HCT116 (cell line): ENCODE measurements at regions not wholly inside any gene's neighbourhood (a gene's known extent, or its start where the extent isn't known, plus 50 kb on each side); places are given as distances from the start of the nearest gene placed in this dataset.

Experiments
- ATAC-seq: fragments of 200-7000 bp; cut with Tn5 transposase; 2 replicates; pipeline ENCODE4 v1.9.1; 2020; ENCODE audit warnings: mild to moderate bottlenecking, moderate library complexity
- BruUV-seq: library from RNA; stranded (reverse); fragments of 400-500 nt; replicated peaks from 2 replicates; lab custom pipeline; 2021; lab: Mats Ljungman, UMichigan
- CTCF ChIA-PET: fragments of 300-600 bp; sonication (Branson Sonifier 250); formaldehyde crosslinking; loops from one replicate; lab custom pipeline; 2021; ENCODE audit warnings: antibody characterized with exemption; lab: Charles Lee
- POLR2A ChIA-PET: fragments of 300-600, 350-600 bp; sonication (Branson Sonifier 250); formaldehyde crosslinking; loops from one replicate; lab custom pipeline; 2021; ENCODE audit warnings: antibody characterized with exemption; lab: Charles Lee
- RAD21 ChIA-PET, 2 experiments: fragments of 300-600 bp; sonication (Branson Sonifier 250); formaldehyde crosslinking; loops; one replicate each; lab custom pipeline; 2023; ENCODE audit warnings: low total read pairs in 2 of 2; ENCODE audit not compliant: uncharacterized antibody in 2 of 2, unreplicated experiment in 2 of 2, low non-redundant PET in 1 of 2; lab: Charles Lee
- DNase-seq: peaks from one replicate; pipeline ENCODE4 v3.0.0-alpha.2; 2010; ENCODE audit warnings: low read depth, low spot score
- H2AFZ ChIP-seq: fragments of 200-600 bp; shearing (Covaris generic), sonication (generic); 2 replicates; pipeline ENCODE4 v1.6.1; 2017; ENCODE audit warnings: low read depth, mixed run types, mixed read lengths, antibody characterized with exemption, low read length; ENCODE audit not compliant: poor library complexity, severe bottlenecking
- H3K27ac ChIP-seq: 2 replicates; pipeline ENCODE4 v1.5.1; 2012; ENCODE audit warnings: low read depth, low read length
- H3K27me3 ChIP-seq: fragments of 200-600 bp; sonication (generic); 2 replicates; pipeline ENCODE4 v1.6.1; 2016; ENCODE audit warnings: mixed run types, low read length, mixed read lengths; ENCODE audit not compliant: insufficient read depth
- H3K36me3 ChIP-seq, 2 experiments: fragments of 200-500 bp in 1 of 2; fragments of 200-600 bp in 1 of 2; sonication (Bioruptor generic) in 1 of 2; sonication (generic) in 1 of 2; 2 replicates each; pipeline versions ENCODE4 v1.5.1 to v1.6.1; 2014 to 2016; ENCODE audit warnings: low read length in 2 of 2, inconsistent platforms in 1 of 2, mixed read lengths in 1 of 2, mixed run types in 1 of 2; ENCODE audit not compliant: insufficient read depth in 2 of 2, control insufficient read depth in 1 of 2
- H3K4me1 ChIP-seq, 2 experiments: fragments of 200-600 bp in 1 of 2; sonication (generic) in 1 of 2; 2 replicates each; pipeline versions ENCODE4 v1.5.1 to v1.6.1; 2012 to 2017; ENCODE audit warnings: low read length in 2 of 2, inconsistent platforms in 1 of 2, mild to moderate bottlenecking in 1 of 2, mixed read lengths in 1 of 2, mixed run types in 1 of 2, moderate library complexity in 1 of 2; ENCODE audit not compliant: insufficient read depth in 2 of 2, control insufficient read depth in 1 of 2
- H3K4me2 ChIP-seq: fragments of 200-600 bp; sonication (generic); 2 replicates; pipeline ENCODE4 v1.6.1; 2017; ENCODE audit warnings: mixed run types, low read length, mixed read lengths
- H3K4me3 ChIP-seq, 2 experiments: fragments of 200-600 bp in 1 of 2; sonication (generic) in 1 of 2; replicated peaks in 1 of 2; 2 replicates each; pipeline ENCODE4 v1.5.1; 2011 to 2016; ENCODE audit warnings: low read length in 2 of 2, control low read depth in 1 of 2, low read depth in 1 of 2, mild to moderate bottlenecking in 1 of 2, mixed read lengths in 1 of 2, mixed run types in 1 of 2
- H3K79me2 ChIP-seq: fragments of 200-600 bp; sonication (generic); 2 replicates; pipeline ENCODE4 v1.6.1; 2017; ENCODE audit warnings: mild to moderate bottlenecking, mixed run types, low read length, moderate library complexity, mixed read lengths; ENCODE audit not compliant: insufficient read depth
- H3K9ac ChIP-seq: fragments of 200-600 bp; sonication (generic); 2 replicates; pipeline ENCODE4 v1.6.1; 2016; ENCODE audit warnings: low read length, mixed read lengths
- H3K9me2 ChIP-seq: fragments of 200-600 bp; sonication (generic), shearing (Covaris generic); 2 replicates; pipeline ENCODE4 v1.6.1; 2017; ENCODE audit warnings: mixed run types, mild to moderate bottlenecking, moderate library complexity; ENCODE audit not compliant: insufficient read depth
- H3K9me3 ChIP-seq, 2 experiments: fragments of 200-500 bp in 1 of 2; fragments of 200-600 bp in 1 of 2; sonication (Bioruptor generic) in 1 of 2; sonication (generic) in 1 of 2; 2 replicates each; pipeline ENCODE4 v1.6.1; 2014 to 2017; ENCODE audit warnings: low read length in 2 of 2, mixed read lengths in 2 of 2, inconsistent platforms in 1 of 2, low read depth in 1 of 2, mild to moderate bottlenecking in 1 of 2, mixed run types in 1 of 2, moderate library complexity in 1 of 2; ENCODE audit not compliant: control insufficient read depth in 1 of 2, insufficient read depth in 1 of 2
- H4K20me1 ChIP-seq: fragments of 200-600 bp; sonication (generic), shearing (Covaris generic); 2 replicates; pipeline ENCODE4 v1.6.1; 2017; ENCODE audit warnings: mixed run types, mild to moderate bottlenecking, moderate library complexity; ENCODE audit not compliant: insufficient read depth
- ELF1 ChIP-seq: IDR thresholded peaks from 2 replicates; pipeline ENCODE4 v1.6.1; 2012; ENCODE audit warnings: low read depth, borderline replicate concordance
- EZH2 ChIP-seq: fragments of 200-600 bp; sonication (generic); IDR thresholded peaks from 2 replicates; pipeline ENCODE4 v1.6.1; 2017; ENCODE audit warnings: antibody characterized with exemption, mixed run types
- POLR2A ChIP-seq: IDR thresholded peaks from 2 replicates; pipeline ENCODE4 v1.7.0; 2011; ENCODE audit warnings: borderline replicate concordance; ENCODE audit not compliant: insufficient read depth, insufficient read length; ENCODE audit errors: extremely low read depth
- POLR2AphosphoS5 ChIP-seq: IDR thresholded peaks from 2 replicates; pipeline ENCODE4 v1.6.1; 2011; ENCODE audit warnings: mild to moderate bottlenecking, low read depth, low read length, moderate library complexity
- SRF ChIP-seq: IDR thresholded peaks from 2 replicates; pipeline ENCODE4 v1.6.1; 2012; ENCODE audit warnings: low read depth
- intact Hi-C: fragments of 100-400 bp; cut with micrococcal nuclease; formaldehyde crosslinking; loops from 2 replicates; pipeline ENCODE4 v1.10.0; 2022
- TF ChIP-seq, protein P1 (sequence below): IDR thresholded peaks from 2 replicates; pipeline ENCODE4 v1.6.1; 2012
- TF ChIP-seq, protein P2 (sequence below): IDR thresholded peaks from 2 replicates; pipeline ENCODE4 v1.6.1; 2012
- TF ChIP-seq, protein P3 (sequence below): IDR thresholded peaks from 2 replicates; pipeline ENCODE4 v1.6.1; 2011; ENCODE audit warnings: mild to moderate bottlenecking, low read length, moderate library complexity; ENCODE audit not compliant: insufficient replicate concordance; ENCODE audit errors: extremely low read depth
- TF ChIP-seq, protein P4 (sequence below), 3 experiments: fragments of 200-600 bp in 1 of 3; sonication (generic) in 1 of 3; IDR thresholded peaks in 2 of 3; conservative IDR thresholded peaks in 1 of 3; 2 replicates each; pipeline ENCODE4 v1.5.1; 2012 to 2017; ENCODE audit warnings: low read depth in 2 of 3, low read length in 2 of 3, antibody characterized with exemption in 1 of 3, borderline replicate concordance in 1 of 3, control low read depth in 1 of 3, mild to moderate bottlenecking in 1 of 3, mixed read lengths in 1 of 3, mixed run types in 1 of 3, moderate library complexity in 1 of 3; ENCODE audit not compliant: insufficient read depth in 1 of 3

DNA sequence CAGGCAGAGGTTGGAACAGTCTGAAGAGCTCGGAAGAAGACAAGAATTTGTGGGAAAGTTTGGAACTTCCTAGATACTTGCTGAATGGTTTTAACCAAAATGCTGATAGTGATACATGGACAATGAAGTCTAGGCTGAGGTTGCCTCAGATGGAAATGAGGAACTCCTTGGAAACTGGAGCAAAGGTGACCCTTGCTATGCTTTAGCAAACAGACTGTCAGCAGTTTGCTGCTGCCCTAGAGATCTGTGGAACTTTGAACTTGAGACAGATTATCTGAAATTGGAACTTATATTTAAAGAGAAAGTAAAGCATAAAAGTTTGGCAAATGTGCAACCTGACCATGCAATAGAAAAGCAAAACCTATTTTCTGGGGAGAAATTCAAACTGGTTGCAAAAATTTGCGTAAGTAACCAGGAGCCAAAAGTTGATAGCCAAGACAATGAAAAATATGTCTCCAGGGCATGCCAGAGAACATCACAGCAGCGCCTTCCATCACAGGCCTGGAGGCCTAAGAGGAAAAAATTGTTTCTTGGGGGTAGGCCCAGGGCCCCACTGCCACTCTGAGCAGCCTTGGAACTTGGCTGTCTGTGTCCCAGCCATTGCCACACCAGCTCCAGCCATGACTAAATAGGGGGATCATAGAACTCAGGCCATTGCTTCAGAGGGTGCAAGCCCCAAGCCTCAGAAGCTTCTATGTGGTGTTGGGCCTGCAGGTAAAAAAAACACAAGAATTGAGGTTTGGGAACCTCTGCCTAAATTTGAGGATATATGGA, 675.3 kb downstream of the LTN1 start:
- Histone ChIP-seq H3K4me1 (no peaks in the 10 kb centered on the region), H4K20me1 (no peaks in the 10 kb centered on the region), H3K9me2 (no peaks in the 10 kb centered on the region), H3K36me3 (no peaks in the 10 kb centered on the region), H3K4me2 (no peak overlapping the region), H3K79me2 (no peaks in the 10 kb centered on the region), H3K9ac (no peak overlapping the region), H3K27me3 (no peaks in the 10 kb centered on the region), H3K9me3 (peaks cover 0 to 9% of the 10 kb centered on the region in 2 experiments; a peak in 2 of 4 replicates), H3K4me3 (no peak overlapping the region), H2AFZ (no peak overlapping the region), H3K27ac (no peak overlapping the region)
- CTCF ChIA-PET, result no interaction called here
- ATAC-seq (no peak), DNase-seq (no peak)
- RAD21 ChIA-PET, result no interaction called here
- BruUV-seq, result no TSS peak
- intact Hi-C loops, result no loop called here
- POLR2A ChIA-PET, result no interaction called here
- TF ChIP-seq, protein P1, sequence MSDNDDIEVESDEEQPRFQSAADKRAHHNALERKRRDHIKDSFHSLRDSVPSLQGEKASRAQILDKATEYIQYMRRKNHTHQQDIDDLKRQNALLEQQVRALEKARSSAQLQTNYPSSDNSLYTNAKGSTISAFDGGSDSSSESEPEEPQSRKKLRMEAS, result no peak
- TF ChIP-seq, protein P2, sequence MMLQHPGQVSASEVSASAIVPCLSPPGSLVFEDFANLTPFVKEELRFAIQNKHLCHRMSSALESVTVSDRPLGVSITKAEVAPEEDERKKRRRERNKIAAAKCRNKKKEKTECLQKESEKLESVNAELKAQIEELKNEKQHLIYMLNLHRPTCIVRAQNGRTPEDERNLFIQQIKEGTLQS, result no peak
- no peak for TF ChIP-seq POLR2A

DNA sequence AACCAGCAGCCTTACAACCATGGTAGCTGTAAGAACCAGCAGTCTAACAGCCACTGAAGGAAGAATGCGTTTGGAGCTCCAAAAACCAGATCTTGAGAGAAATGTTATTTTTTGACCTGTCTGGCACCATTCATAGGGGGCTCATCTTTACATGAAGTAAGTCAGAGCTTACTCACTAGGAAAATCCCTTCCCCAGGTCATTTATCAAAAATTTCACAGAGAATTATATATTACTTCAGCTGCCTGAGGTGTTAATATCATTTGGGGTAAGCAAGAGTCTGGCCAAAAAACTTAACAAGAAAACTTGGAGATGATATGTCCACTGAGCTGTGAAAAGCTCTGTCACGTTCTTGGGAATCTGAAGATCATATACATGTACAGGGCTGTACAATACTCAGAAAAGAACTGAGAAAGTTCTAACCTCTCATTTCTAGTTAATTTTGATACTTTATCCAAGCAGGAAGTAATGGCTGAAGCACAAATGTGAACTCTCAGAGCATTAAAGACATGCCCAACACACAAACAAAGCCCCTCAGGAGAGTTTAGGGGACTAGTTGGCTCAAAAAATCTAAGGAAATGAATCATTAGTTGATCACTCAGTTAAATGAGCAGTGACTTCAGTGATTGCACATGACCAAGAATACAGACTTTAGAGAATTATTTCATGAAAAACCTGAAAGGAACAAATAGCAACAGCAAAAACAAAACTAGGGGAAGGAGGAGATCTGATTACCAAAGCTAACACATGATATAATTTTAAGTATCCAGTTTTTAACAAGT, 681.1 kb downstream of the LTN1 start:
- CTCF ChIA-PET, result no interaction called here
- H3K27ac ChIP-seq, result no peak overlapping the region
- no peak overlapping the region for H3K4me2 ChIP-seq
- no peaks in the 10 kb centered on the region for H3K9me2 ChIP-seq
- BruUV-seq, result no TSS peak
- no peaks in the 10 kb centered on the region for H3K4me1 ChIP-seq
- H3K9ac ChIP-seq, result no peak overlapping the region
- intact Hi-C loops, result no loop called here
- H3K79me2 ChIP-seq, result no peaks in the 10 kb centered on the region
- H4K20me1 ChIP-seq, result no peaks in the 10 kb centered on the region
- no peaks in the 10 kb centered on the region for H3K36me3 ChIP-seq
- no peaks in the 10 kb centered on the region for H3K27me3 ChIP-seq
- H3K9me3 ChIP-seq, result peaks cover 9 to 25% of the 10 kb centered on the region in 2 experiments; a peak in 3 of 4 replicates
- no peak overlapping the region for H2AFZ ChIP-seq
- no peak overlapping the region for H3K4me3 ChIP-seq
- POLR2A ChIA-PET, result no interaction called here
- RAD21 ChIA-PET, result no interaction called here
- ATAC-seq, result no peak
- DNase-seq, result no peak
- TF ChIP-seq EZH2 (no peak), SRF (no peak), POLR2AphosphoS5 (no peak), ELF1 (no peak)
- TF ChIP-seq, protein P3, sequence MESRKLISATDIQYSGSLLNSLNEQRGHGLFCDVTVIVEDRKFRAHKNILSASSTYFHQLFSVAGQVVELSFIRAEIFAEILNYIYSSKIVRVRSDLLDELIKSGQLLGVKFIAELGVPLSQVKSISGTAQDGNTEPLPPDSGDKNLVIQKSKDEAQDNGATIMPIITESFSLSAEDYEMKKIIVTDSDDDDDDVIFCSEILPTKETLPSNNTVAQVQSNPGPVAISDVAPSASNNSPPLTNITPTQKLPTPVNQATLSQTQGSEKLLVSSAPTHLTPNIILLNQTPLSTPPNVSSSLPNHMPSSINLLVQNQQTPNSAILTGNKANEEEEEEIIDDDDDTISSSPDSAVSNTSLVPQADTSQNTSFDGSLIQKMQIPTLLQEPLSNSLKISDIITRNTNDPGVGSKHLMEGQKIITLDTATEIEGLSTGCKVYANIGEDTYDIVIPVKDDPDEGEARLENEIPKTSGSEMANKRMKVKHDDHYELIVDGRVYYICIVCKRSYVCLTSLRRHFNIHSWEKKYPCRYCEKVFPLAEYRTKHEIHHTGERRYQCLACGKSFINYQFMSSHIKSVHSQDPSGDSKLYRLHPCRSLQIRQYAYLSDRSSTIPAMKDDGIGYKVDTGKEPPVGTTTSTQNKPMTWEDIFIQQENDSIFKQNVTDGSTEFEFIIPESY, result no peak
- TF ChIP-seq, protein P4, sequence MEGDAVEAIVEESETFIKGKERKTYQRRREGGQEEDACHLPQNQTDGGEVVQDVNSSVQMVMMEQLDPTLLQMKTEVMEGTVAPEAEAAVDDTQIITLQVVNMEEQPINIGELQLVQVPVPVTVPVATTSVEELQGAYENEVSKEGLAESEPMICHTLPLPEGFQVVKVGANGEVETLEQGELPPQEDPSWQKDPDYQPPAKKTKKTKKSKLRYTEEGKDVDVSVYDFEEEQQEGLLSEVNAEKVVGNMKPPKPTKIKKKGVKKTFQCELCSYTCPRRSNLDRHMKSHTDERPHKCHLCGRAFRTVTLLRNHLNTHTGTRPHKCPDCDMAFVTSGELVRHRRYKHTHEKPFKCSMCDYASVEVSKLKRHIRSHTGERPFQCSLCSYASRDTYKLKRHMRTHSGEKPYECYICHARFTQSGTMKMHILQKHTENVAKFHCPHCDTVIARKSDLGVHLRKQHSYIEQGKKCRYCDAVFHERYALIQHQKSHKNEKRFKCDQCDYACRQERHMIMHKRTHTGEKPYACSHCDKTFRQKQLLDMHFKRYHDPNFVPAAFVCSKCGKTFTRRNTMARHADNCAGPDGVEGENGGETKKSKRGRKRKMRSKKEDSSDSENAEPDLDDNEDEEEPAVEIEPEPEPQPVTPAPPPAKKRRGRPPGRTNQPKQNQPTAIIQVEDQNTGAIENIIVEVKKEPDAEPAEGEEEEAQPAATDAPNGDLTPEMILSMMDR (IDR thresholded peaks at IDR 0.05 in 2 of 3, conservative IDR thresholded peaks at IDR 0.05 in 1 of 3; ENCODE audit: borderline replicate concordance in 1 of 3, insufficient read depth in 1 of 3, low read depth in 2 of 3, low read length in 2 of 3), result no peak
